ENCODE measurements at regions not wholly inside any gene's neighbourhood (a gene's known extent, or its start where the extent isn't known, plus 50 kb on each side); places are given as distances from the start of the nearest gene placed in this dataset.

DNA sequence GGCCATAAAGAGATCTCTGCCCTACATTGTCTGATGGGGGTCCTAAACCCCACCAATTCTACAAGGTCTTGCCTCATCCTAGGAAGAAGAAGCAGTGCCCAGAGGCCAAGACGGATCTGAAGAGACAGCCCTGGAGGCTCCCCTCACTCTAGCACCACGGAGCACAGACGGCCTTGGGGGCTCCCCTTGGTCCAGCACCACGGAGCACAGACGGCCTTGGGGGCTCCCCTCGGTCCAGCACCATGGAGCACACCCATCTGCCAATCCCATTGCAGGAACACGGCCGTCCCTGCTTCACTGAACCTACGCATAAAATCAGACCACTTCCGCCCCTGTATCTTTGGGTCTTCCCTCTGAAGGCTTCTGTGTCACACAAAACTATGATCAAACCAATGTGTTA, 215.1 kb upstream of the SALL3 start (continued):
- TF ChIP-seq, protein P1, sequence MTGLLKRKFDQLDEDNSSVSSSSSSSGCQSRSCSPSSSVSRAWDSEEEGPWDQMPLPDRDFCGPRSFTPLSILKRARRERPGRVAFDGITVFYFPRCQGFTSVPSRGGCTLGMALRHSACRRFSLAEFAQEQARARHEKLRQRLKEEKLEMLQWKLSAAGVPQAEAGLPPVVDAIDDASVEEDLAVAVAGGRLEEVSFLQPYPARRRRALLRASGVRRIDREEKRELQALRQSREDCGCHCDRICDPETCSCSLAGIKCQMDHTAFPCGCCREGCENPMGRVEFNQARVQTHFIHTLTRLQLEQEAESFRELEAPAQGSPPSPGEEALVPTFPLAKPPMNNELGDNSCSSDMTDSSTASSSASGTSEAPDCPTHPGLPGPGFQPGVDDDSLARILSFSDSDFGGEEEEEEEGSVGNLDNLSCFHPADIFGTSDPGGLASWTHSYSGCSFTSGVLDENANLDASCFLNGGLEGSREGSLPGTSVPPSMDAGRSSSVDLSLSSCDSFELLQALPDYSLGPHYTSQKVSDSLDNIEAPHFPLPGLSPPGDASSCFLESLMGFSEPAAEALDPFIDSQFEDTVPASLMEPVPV (CRISPR knock-in tag; IDR thresholded peaks at IDR 0.05), result no peak
- TF ChIP-seq SIX4 (CRISPR knock-in tag; IDR thresholded peaks at IDR 0.05), result no peak
- no peak for TF ChIP-seq CBFB (CRISPR knock-in tag; IDR thresholded peaks at IDR 0.05)
- TF ChIP-seq ZSCAN9 (CRISPR knock-in tag; IDR thresholded peaks at IDR 0.05; ENCODE audit: borderline replicate concordance), result no peak
- TF ChIP-seq, protein P2, sequence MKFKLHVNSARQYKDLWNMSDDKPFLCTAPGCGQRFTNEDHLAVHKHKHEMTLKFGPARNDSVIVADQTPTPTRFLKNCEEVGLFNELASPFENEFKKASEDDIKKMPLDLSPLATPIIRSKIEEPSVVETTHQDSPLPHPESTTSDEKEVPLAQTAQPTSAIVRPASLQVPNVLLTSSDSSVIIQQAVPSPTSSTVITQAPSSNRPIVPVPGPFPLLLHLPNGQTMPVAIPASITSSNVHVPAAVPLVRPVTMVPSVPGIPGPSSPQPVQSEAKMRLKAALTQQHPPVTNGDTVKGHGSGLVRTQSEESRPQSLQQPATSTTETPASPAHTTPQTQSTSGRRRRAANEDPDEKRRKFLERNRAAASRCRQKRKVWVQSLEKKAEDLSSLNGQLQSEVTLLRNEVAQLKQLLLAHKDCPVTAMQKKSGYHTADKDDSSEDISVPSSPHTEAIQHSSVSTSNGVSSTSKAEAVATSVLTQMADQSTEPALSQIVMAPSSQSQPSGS (CRISPR knock-in tag; IDR thresholded peaks at IDR 0.05), result no peak
- TF ChIP-seq TARDBP (CRISPR knock-in tag; IDR thresholded peaks at IDR 0.05), result no peak
- TF ChIP-seq, protein P3, sequence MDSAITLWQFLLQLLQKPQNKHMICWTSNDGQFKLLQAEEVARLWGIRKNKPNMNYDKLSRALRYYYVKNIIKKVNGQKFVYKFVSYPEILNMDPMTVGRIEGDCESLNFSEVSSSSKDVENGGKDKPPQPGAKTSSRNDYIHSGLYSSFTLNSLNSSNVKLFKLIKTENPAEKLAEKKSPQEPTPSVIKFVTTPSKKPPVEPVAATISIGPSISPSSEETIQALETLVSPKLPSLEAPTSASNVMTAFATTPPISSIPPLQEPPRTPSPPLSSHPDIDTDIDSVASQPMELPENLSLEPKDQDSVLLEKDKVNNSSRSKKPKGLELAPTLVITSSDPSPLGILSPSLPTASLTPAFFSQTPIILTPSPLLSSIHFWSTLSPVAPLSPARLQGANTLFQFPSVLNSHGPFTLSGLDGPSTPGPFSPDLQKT (CRISPR knock-in tag; IDR thresholded peaks at IDR 0.05; ENCODE audit: borderline replicate concordance), result no peak

DNA sequence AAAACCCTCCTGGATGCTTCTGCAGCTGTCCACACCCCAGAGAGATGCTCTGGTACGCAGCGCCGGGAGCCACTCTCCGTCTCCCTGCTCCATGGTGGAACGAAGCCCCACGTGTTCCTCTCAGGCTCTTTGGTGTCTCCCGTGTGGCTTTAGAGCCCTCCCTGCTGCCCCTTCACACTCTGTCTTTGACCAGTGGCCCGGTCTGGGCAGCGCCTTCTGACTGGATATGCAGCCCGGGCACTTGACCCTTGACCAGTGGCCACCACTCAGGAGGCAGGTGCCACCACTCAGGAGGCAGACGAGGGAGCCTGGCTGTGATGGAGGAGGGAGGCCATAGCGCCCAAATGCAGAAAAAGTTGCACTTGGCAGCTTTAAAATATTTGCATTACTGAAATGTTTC, 214.5 kb upstream of the SALL3 start:
- Histone ChIP-seq H3K4me2 (ENCODE audit: low read depth, low read length) (no peak overlapping the region), H3K36me3 (replicated peaks in 1 of 2; ENCODE audit: control insufficient read depth in 1 of 2, insufficient read depth in 2 of 2, low read length in 2 of 2) (no peaks in the 10 kb centered on the region), H4K20me1 (ENCODE audit: insufficient read depth, low read length) (no peaks in the 10 kb centered on the region), H3K27me3 (ENCODE audit: control insufficient read depth in 1 of 2, insufficient read depth in 2 of 2, low read length in 2 of 2) (peaks cover 10 to 42% of the 10 kb centered on the region in 2 experiments; a peak in 4 of 5 replicates), H2AFZ (ENCODE audit: low read length) (no peak overlapping the region), H3K79me2 (ENCODE audit: insufficient read depth, low read length) (no peaks in the 10 kb centered on the region), H3K9me3 (ENCODE audit: low read length) (no peaks in the 10 kb centered on the region), H3K9ac (ENCODE audit: insufficient read depth, low read depth, low read length) (no peak overlapping the region), H3K4me3 (replicated peaks in 1 of 3; ENCODE audit: insufficient read depth in 1 of 3, low read depth in 2 of 3, low read length in 3 of 3) (no peak overlapping the region), H3K4me1 (ENCODE audit: insufficient read depth, low read length) (peaks cover 13% of the 10 kb centered on the region), H3K27ac (ENCODE audit: extremely low read length, insufficient read depth, low read length) (no peak overlapping the region)
- ChIA-PET CTCF (ENCODE audit: low intra/inter-chr PET ratio, low total read pairs) (no interaction called here), POLR2A (no interaction called here)
- intact Hi-C loops (cut with micrococcal nuclease; ENCODE audit: unreplicated experiment) (no loop called here), in situ Hi-C loops (cut with HindIII; ENCODE audit: extremely low pct_ligation_motif_present, low pct_unique_long_range_greater_than_20kb) (no loop called here)
- TF ChIP-seq SMARCC2 (IDR thresholded peaks at IDR 0.05), result no peak
- no peak for TF ChIP-seq HOXA9 (CRISPR knock-in tag; IDR thresholded peaks at IDR 0.05; ENCODE audit: borderline replicate concordance)
- TF ChIP-seq AKAP8 (CRISPR knock-in tag; IDR thresholded peaks at IDR 0.05), result no peak
- no peak for TF ChIP-seq SIX4 (CRISPR knock-in tag; IDR thresholded peaks at IDR 0.05)
- no peak for TF ChIP-seq TBX2 (CRISPR knock-in tag; IDR thresholded peaks at IDR 0.05; ENCODE audit: borderline replicate concordance)
- no peak for TF ChIP-seq KDM1A (CRISPR knock-in tag; IDR thresholded peaks at IDR 0.05)
- no peak for TF ChIP-seq ZNF547 (CRISPR knock-in tag; IDR thresholded peaks at IDR 0.05)
- ATAC-seq, result no peak
- no peak for DNase-seq (ENCODE audit: low spot score)
- BruUV-seq (replicated peaks), result no TSS peak
- FAIRE-seq, result no peak
- WGBS (ENCODE audit: low lambda C conversion rate), result 43% methylated on average over 12 of the region's 12 CpGs

Data from HepG2 (cell line).